Neural progenitor cell (in vitro differentiated cells): ENCODE measurements at regions not wholly inside any gene's neighbourhood (a gene's known extent, or its start where the extent isn't known, plus 50 kb on each side); places are given as distances from the start of the nearest gene placed in this dataset.

Experiments
- DNase-seq: peaks from one replicate; pipeline ENCODE4 v3.0.0-alpha.2; 2016; ENCODE audit warnings: low spot score
- H2AFZ ChIP-seq: fragments of 200-600 bp; sonication (generic); replicated peaks from 2 replicates; pipeline ENCODE4 v1.6.1; 2016; ENCODE audit warnings: antibody characterized with exemption
- H3F3A ChIP-seq: fragments of 200-600 bp; sonication (generic); 2 replicates; pipeline ENCODE4 v1.6.1; 2016; ENCODE audit warnings: antibody characterized with exemption, low read depth
- H3K27ac ChIP-seq: fragments of 200-600 bp; sonication (generic); 2 replicates; pipeline ENCODE4 v1.5.1; 2016; ENCODE audit warnings: mild to moderate bottlenecking
- H3K27me3 ChIP-seq: fragments of 200-600 bp; sonication (generic); 2 replicates; pipeline ENCODE4 v1.6.1; 2016; ENCODE audit warnings: mild to moderate bottlenecking, moderate library complexity
- H3K36me3 ChIP-seq: fragments of 200-600 bp; sonication (generic); 2 replicates; pipeline ENCODE4 v1.5.1; 2016
- H3K4me1 ChIP-seq: fragments of 200-600 bp; sonication (generic); 2 replicates; pipeline ENCODE4 v1.6.1; 2016; ENCODE audit warnings: mixed run types
- H3K4me2 ChIP-seq: fragments of 200-600 bp; sonication (generic); 2 replicates; pipeline ENCODE4 v1.6.1; 2016
- H3K4me3 ChIP-seq: fragments of 200-600 bp; sonication (generic); 2 replicates; pipeline ENCODE4 v1.5.1; 2016
- H3K79me2 ChIP-seq: fragments of 200-600 bp; sonication (generic); 2 replicates; pipeline ENCODE4 v1.6.1; 2016; ENCODE audit warnings: low read depth
- H3K9ac ChIP-seq: fragments of 200-600 bp; sonication (generic); 2 replicates; pipeline ENCODE4 v1.6.1; 2016
- H3K9me3 ChIP-seq: fragments of 200-600 bp; sonication (generic); 2 replicates; pipeline ENCODE4 v1.5.1; 2016; ENCODE audit warnings: low read depth
- H4K20me1 ChIP-seq: fragments of 200-600 bp; sonication (generic); 2 replicates; pipeline ENCODE4 v1.6.1; 2016; ENCODE audit warnings: low read depth
- H3K27ac Mint-ChIP-seq: 3 replicates; pipeline ENCODE4 v1.8.0; 2021; ENCODE audit warnings: mixed read lengths
- H3K27me3 Mint-ChIP-seq: 2 replicates; pipeline ENCODE4 v1.8.0; 2022; ENCODE audit warnings: low read depth, mild to moderate bottlenecking, inconsistent platforms, moderate library complexity, mixed read lengths; ENCODE audit not compliant: insufficient read depth
- H3K36me3 Mint-ChIP-seq: 3 replicates; pipeline ENCODE4 v1.8.0; 2021; ENCODE audit warnings: mixed read lengths
- H3K4me1 Mint-ChIP-seq: 3 replicates; pipeline ENCODE4 v1.8.0; 2021; ENCODE audit warnings: mixed read lengths
- H3K4me3 Mint-ChIP-seq: 3 replicates; pipeline ENCODE4 v1.8.0; 2021; ENCODE audit warnings: mild to moderate bottlenecking, moderate library complexity, mixed read lengths
- H3K9me3 Mint-ChIP-seq: 3 replicates; pipeline ENCODE4 v1.8.0; 2020; ENCODE audit warnings: mixed read lengths
- EZH2 ChIP-seq: fragments of 200-600 bp; sonication (generic); IDR thresholded peaks from 2 replicates; pipeline ENCODE4 v1.6.1; 2017; ENCODE audit warnings: antibody characterized with exemption, mild to moderate bottlenecking, moderate library complexity
- EZH2phosphoT487 ChIP-seq: fragments of 200-600 bp; sonication (generic); IDR thresholded peaks from 2 replicates; pipeline ENCODE4 v1.6.1; 2017; ENCODE audit warnings: antibody characterized with exemption
- TF ChIP-seq, protein P1 (sequence below): fragments of 200-600 bp; sonication (generic); IDR thresholded peaks from 2 replicates; pipeline ENCODE4 v1.5.1; 2017; ENCODE audit warnings: antibody characterized with exemption, mild to moderate bottlenecking

DNA sequence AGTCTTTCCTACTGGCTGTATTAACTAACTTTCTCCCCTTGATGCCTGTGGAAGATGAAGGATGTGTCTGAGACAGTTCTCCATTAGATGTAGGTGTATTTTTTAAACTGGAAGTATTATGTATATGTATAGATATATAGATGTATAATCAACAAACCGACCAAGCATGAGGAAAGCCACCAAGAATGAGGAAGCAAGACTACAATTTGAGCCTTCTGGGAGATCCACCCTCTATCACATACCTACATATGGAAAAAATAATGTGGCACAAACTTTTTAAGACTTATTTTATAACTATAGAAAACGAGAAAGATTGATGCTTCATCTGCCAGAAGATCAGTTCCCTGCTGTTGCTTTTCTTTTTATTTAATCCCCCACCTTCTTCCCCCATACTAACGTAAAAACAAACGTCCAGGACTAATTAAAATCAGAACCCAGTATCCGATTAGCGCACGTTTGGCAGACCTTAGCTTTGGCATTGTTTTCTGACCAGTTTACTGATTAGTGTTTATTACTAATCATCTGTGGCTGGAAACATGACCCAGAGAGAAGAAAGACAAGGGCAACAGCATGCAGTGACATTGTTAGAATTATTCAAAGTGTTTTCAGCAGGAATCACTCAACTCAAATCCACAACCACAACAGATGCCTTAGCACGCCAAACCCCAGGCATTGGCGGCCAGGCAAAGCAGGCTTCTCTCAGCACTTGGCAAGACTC, 490.2 kb downstream of the EBF1 start:
- no peaks in the 10 kb centered on the region for H3K9me3 Mint-ChIP-seq
- H3K4me3 Mint-ChIP-seq, result no peak overlapping the region
- H3K27ac Mint-ChIP-seq, result no peak overlapping the region
- Histone ChIP-seq H3K9ac (no peak overlapping the region), H3F3A (peaks cover 22% of the 10 kb centered on the region), H3K27ac (no peak overlapping the region), H3K9me3 (no peaks in the 10 kb centered on the region), H4K20me1 (no peaks in the 10 kb centered on the region), H3K36me3 (no peaks in the 10 kb centered on the region), H3K4me2 (no peak overlapping the region), H2AFZ (no peak overlapping the region), H3K4me1 (peaks cover 26% of the 10 kb centered on the region), H3K4me3 (no peak overlapping the region), H3K27me3 (no peaks in the 10 kb centered on the region), H3K79me2 (no peaks in the 10 kb centered on the region)
- H3K27me3 Mint-ChIP-seq, result peaks cover 5% of the 10 kb centered on the region
- no peaks in the 10 kb centered on the region for H3K36me3 Mint-ChIP-seq
- DNase-seq, result no peak
- peaks cover 11% of the 10 kb centered on the region for H3K4me1 Mint-ChIP-seq
- TF ChIP-seq, protein P1, sequence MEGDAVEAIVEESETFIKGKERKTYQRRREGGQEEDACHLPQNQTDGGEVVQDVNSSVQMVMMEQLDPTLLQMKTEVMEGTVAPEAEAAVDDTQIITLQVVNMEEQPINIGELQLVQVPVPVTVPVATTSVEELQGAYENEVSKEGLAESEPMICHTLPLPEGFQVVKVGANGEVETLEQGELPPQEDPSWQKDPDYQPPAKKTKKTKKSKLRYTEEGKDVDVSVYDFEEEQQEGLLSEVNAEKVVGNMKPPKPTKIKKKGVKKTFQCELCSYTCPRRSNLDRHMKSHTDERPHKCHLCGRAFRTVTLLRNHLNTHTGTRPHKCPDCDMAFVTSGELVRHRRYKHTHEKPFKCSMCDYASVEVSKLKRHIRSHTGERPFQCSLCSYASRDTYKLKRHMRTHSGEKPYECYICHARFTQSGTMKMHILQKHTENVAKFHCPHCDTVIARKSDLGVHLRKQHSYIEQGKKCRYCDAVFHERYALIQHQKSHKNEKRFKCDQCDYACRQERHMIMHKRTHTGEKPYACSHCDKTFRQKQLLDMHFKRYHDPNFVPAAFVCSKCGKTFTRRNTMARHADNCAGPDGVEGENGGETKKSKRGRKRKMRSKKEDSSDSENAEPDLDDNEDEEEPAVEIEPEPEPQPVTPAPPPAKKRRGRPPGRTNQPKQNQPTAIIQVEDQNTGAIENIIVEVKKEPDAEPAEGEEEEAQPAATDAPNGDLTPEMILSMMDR, result no peak
- TF ChIP-seq EZH2 (no peak), EZH2phosphoT487 (no peak)

DNA sequence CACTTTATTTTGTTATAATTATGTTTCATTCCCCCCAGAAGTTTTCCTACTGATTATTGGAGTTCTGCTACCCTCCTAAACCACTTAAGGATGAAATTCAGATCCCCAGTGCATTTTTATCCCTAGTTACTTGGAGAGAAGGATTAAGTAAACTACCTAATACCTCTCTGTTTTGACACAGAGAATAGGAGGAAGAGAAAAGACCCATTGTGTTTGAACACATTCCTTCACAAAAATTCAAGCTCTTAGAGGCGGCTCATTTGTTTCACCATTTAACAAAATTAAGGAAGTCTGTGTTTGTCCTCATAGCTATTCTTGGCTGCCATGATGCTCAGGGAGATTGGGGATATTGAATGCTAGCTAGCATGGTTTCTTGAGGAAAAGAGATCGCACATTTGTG, 492.6 kb downstream of the EBF1 start:
- Mint-ChIP-seq H3K4me1 (peaks cover 11% of the 10 kb centered on the region), H3K9me3 (no peaks in the 10 kb centered on the region), H3K27me3 (peaks cover 5% of the 10 kb centered on the region), H3K36me3 (no peaks in the 10 kb centered on the region), H3K4me3 (no peak overlapping the region), H3K27ac (peak overlapping the region; percentile 40)
- Histone ChIP-seq H3K27me3 (no peaks in the 10 kb centered on the region), H3K9ac (no peak overlapping the region), H4K20me1 (no peaks in the 10 kb centered on the region), H3K27ac (peak overlapping the region; percentile 80), H3F3A (peaks cover 22% of the 10 kb centered on the region), H2AFZ (peak overlapping the region; percentile 52), H3K4me2 (peak overlapping the region; percentile 57), H3K4me1 (peaks cover 26% of the 10 kb centered on the region), H3K4me3 (peak overlapping the region; percentile 11), H3K9me3 (no peaks in the 10 kb centered on the region), H3K36me3 (no peaks in the 10 kb centered on the region), H3K79me2 (no peaks in the 10 kb centered on the region)
- no peak for TF ChIP-seq EZH2phosphoT487
- DNase-seq, result peak; percentile 54

DNA sequence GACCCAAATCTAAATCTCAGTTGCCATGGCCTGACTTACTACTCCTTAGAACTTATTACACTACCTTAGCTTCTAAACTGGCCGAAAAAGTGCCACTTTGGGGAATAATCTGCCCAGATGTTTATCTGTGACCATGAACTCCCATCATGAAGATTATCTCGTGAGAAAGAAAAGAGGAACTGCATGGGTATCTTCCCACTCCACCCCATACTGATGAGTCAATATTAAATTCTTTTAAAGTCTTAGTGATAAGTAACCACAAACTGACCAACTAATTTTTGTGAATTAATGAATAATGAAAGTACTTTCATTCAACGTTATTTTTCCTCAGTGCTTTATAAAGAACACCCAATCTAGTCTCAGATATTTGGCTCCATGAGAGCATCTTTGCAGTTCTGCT, 493.5 kb downstream of the EBF1 start:
- H3K27ac ChIP-seq, result no peak overlapping the region
- TF ChIP-seq EZH2phosphoT487 (no peak), EZH2 (no peak)
- TF ChIP-seq, protein P1, result no peak
- H3K36me3 ChIP-seq, result no peaks in the 10 kb centered on the region
- peaks cover 11% of the 10 kb centered on the region for H3K4me1 Mint-ChIP-seq
- no peaks in the 10 kb centered on the region for H3K79me2 ChIP-seq
- H3K4me2 ChIP-seq, result no peak overlapping the region
- H3K27me3 Mint-ChIP-seq, result peaks cover 5% of the 10 kb centered on the region
- H3K9me3 ChIP-seq, result no peaks in the 10 kb centered on the region
- H4K20me1 ChIP-seq, result no peaks in the 10 kb centered on the region
- no peak overlapping the region for H2AFZ ChIP-seq
- peaks cover 26% of the 10 kb centered on the region for H3K4me1 ChIP-seq
- H3K36me3 Mint-ChIP-seq, result no peaks in the 10 kb centered on the region
- no peaks in the 10 kb centered on the region for H3K27me3 ChIP-seq
- no peak for DNase-seq
- H3K9me3 Mint-ChIP-seq, result no peaks in the 10 kb centered on the region
- peaks cover 22% of the 10 kb centered on the region for H3F3A ChIP-seq
- no peak overlapping the region for H3K27ac Mint-ChIP-seq
- H3K9ac ChIP-seq, result no peak overlapping the region
- H3K4me3 Mint-ChIP-seq, result no peak overlapping the region
- H3K4me3 ChIP-seq, result no peak overlapping the region

DNA sequence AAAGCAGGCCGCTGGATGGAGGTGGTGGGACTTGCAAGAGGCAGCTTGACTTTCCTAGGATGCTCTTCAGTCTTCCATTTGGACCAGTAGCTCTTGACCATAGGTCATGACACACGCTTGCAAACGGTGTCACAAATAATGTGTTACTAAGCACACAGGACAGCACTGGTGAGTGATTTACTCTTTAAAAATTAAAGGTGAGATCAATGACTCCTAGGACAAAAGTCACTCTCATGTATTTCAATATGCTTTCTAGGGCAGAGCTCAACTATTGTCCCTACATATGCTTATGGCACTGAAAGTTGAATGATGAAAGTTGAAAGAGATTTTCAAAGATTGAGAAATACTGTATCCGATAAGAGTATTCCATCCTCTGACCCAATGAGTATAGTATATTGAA, 496.7 kb downstream of the EBF1 start:
- Histone ChIP-seq H3K9me3 (no peaks in the 10 kb centered on the region), H3K4me3 (no peak overlapping the region), H3K27me3 (no peaks in the 10 kb centered on the region), H3K4me1 (peaks cover 19% of the 10 kb centered on the region), H3F3A (peaks cover 15% of the 10 kb centered on the region), H3K27ac (no peak overlapping the region), H3K36me3 (no peaks in the 10 kb centered on the region), H2AFZ (no peak overlapping the region), H4K20me1 (no peaks in the 10 kb centered on the region), H3K79me2 (no peaks in the 10 kb centered on the region), H3K4me2 (no peak overlapping the region), H3K9ac (no peak overlapping the region)
- TF ChIP-seq, protein P1, result no peak
- no peak for TF ChIP-seq EZH2
- no peak for TF ChIP-seq EZH2phosphoT487
- Mint-ChIP-seq H3K27me3 (peaks cover 6% of the 10 kb centered on the region), H3K9me3 (no peaks in the 10 kb centered on the region), H3K4me3 (no peak overlapping the region), H3K36me3 (no peaks in the 10 kb centered on the region), H3K27ac (no peak overlapping the region), H3K4me1 (peaks cover 19% of the 10 kb centered on the region)
- DNase-seq, result no peak
